WERI-Rb-1 (cell line): ENCODE measurements at regions not wholly inside any gene's neighbourhood (a gene's known extent, or its start where the extent isn't known, plus 50 kb on each side); places are given as distances from the start of the nearest gene placed in this dataset.
"Not testable (repeated sequence)": the region's sequence is repeated elsewhere in the genome, so short reads cannot be mapped to it uniquely, and the experiment has no call there.

Source experiments
- DNase-seq: peaks from one replicate; pipeline ENCODE4 v3.0.0-alpha.2; 2020
- H3K27ac ChIP-seq: fragments of 250-450 bp; sonication (Bioruptor Pico); 2 replicates; pipeline ENCODE4 v1.5.1; 2020; ENCODE audit warnings: mild to moderate bottlenecking, moderate library complexity
- H3K27me3 ChIP-seq: fragments of 250-450 bp; sonication (Bioruptor Pico); 2 replicates; pipeline ENCODE4 v1.5.1; 2021; ENCODE audit warnings: mild to moderate bottlenecking, low read depth, moderate library complexity; ENCODE audit not compliant: insufficient read depth, severe bottlenecking
- H3K36me3 ChIP-seq: fragments of 250-450 bp; sonication (Bioruptor Pico); 2 replicates; pipeline ENCODE4 v1.5.1; 2020; ENCODE audit warnings: mild to moderate bottlenecking, moderate library complexity
- H3K4me3 ChIP-seq: 2 replicates; pipeline ENCODE4 v1.5.1; 2011; ENCODE audit warnings: low read depth, mild to moderate bottlenecking, control low read depth, low read length
- H3K9me3 ChIP-seq: fragments of 250-450 bp; sonication (Bioruptor Pico); 2 replicates; pipeline ENCODE4 v1.5.1; 2021; ENCODE audit warnings: mild to moderate bottlenecking, moderate library complexity; ENCODE audit not compliant: severe bottlenecking
- CTCF ChIP-seq: IDR thresholded peaks from 2 replicates; pipeline ENCODE4 v1.5.1; 2011; ENCODE audit warnings: low read depth, mild to moderate bottlenecking, control low read depth, inconsistent platforms, low read length

DNA sequence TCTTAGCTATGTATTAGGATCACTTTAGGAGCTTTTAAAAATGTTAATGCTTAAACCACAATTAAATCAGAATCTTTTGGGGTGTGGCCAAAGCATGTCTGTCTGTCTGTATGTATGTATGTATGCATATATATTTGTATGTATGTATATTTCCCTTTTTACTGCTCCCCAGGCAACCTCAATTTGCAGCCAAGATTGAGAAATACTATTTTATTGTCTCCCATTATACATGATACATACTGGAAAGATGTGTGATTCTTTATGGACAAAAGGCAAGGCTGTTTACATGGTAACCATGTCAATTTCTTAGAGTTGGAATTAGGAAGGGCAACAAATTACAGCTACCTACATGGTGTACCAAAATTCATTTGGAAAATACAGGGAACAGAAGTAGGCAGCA is 783.6 kb downstream of the ETS1 start:
- H3K27ac ChIP-seq, result no peak overlapping the region
- H3K27me3 ChIP-seq, result no peaks in the 10 kb centered on the region
- no peaks in the 10 kb centered on the region for H3K9me3 ChIP-seq
- H3K36me3 ChIP-seq, result no peaks in the 10 kb centered on the region
- TF ChIP-seq CTCF, result no peak
- no peak for DNase-seq
- no peak overlapping the region for H3K4me3 ChIP-seq

GRCh38 chr11:127800989-127801688 is 786.2 kb downstream of the ETS1 start:
- no peaks in the 10 kb centered on the region for H3K36me3 ChIP-seq
- DNase-seq, result no peak
- no peak for TF ChIP-seq CTCF
- H3K9me3 ChIP-seq, result no peaks in the 10 kb centered on the region
- H3K27ac ChIP-seq, result no peak overlapping the region
- no peak overlapping the region for H3K4me3 ChIP-seq
- H3K27me3 ChIP-seq, result no peaks in the 10 kb centered on the region

DNA sequence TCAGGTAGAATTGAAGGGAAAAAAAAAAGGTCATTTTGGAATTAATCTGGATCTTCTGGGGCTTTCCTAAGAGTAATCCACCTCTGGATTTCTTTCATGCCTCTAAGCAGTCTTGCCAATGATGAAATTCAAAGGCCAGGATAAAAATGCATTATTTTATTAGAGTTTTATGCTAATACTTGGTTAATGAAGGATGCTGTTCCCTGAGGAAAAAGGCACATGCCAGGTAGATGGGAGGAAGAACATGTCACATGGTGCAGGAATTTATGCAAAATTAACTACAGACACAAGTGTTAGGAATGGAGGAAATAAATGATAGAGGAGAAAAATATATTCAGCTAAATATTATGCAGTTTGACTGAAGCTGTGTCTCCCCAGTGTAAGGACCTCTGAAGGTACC is 792.0 kb downstream of the ETS1 start:
- TF ChIP-seq CTCF, result no peak
- Histone ChIP-seq H3K9me3 (no peaks in the 10 kb centered on the region), H3K27me3 (no peaks in the 10 kb centered on the region), H3K4me3 (no peak overlapping the region), H3K27ac (no peak overlapping the region), H3K36me3 (no peaks in the 10 kb centered on the region)
- no peak for DNase-seq

DNA sequence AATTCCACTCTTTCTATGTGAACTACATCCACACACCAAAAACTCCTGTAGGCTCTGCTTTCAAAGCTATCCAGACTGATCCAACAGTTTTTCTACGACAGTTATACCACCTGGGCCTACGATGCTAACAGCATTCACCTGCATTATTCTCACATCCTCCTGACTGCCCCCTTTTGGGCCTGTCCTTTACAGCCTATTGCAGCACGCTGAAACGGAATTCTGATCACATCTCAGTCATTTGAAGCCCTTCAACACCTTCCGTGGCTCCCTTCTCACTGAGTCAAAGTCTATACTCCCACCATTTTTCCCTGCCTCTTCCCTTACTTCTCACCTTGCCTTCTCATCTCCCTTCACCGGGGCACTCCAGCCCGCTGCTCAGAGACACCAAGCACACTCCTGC is 791.3 kb upstream of the KIRREL3 start:
- no peak for TF ChIP-seq CTCF
- no peak for DNase-seq
- Histone ChIP-seq H3K4me3 (no peak overlapping the region), H3K36me3 (no peaks in the 10 kb centered on the region), H3K9me3 (no peaks in the 10 kb centered on the region), H3K27me3 (no peaks in the 10 kb centered on the region), H3K27ac (no peak overlapping the region)

DNA sequence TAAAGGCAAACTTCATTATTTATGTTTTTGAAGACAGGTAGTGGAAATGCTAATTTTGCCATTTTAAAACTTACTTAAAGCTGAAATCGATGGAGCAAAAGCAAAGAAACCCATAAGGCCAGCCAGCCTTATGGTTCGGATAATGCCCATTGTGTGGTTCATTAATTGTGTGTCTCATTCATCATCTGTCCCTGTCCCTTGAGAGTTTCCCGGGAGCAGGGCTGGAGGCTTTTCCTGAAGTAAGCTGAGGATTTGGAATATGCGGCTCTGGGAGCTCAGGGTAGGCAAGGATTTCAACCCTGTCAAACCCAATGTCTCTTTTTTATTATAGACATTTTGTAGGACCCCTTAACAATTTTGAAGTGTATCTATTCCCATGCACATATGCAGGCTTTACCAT is 790.0 kb upstream of the KIRREL3 start:
- TF ChIP-seq CTCF, result no peak
- Histone ChIP-seq H3K36me3 (no peaks in the 10 kb centered on the region), H3K9me3 (no peaks in the 10 kb centered on the region), H3K4me3 (peak overlapping the region; percentile 22; the same call in 1 of the 2 replicates), H3K27ac (peak overlapping the region; percentile 71), H3K27me3 (no peaks in the 10 kb centered on the region)
- peak; percentile 75 for DNase-seq

GRCh38 chr11:127789927-127790326 is 789.4 kb upstream of the KIRREL3 start:
- peak; percentile 67 for TF ChIP-seq CTCF
- peak overlapping the region; percentile 22; the same call in 1 of the 2 replicates for H3K4me3 ChIP-seq
- peak overlapping the region; percentile 71 for H3K27ac ChIP-seq
- H3K27me3 ChIP-seq, result no peaks in the 10 kb centered on the region
- H3K36me3 ChIP-seq, result no peaks in the 10 kb centered on the region
- no peaks in the 10 kb centered on the region for H3K9me3 ChIP-seq
- peak; percentile 86 for DNase-seq

- H3K27me3 ChIP-seq, H3K27ac ChIP-seq, H3K4me3 ChIP-seq, H3K36me3 ChIP-seq, H3K9me3 ChIP-seq, DNase-seq: not testable (repeated sequence)
Measured at GRCh38 chr11:127772938-127773337, 772.4 kb upstream of the KIRREL3 start.

- not testable (repeated sequence) for H3K4me3 ChIP-seq, H3K36me3 ChIP-seq, H3K27ac ChIP-seq, H3K9me3 ChIP-seq, DNase-seq, H3K27me3 ChIP-seq
Measured at GRCh38 chr11:127768931-127769330, 768.4 kb upstream of the KIRREL3 start.
